Smooth muscle cell (in vitro differentiated cells): ENCODE measurements at regions not wholly inside any gene's neighbourhood (a gene's known extent, or its start where the extent isn't known, plus 50 kb on each side); places are given as distances from the start of the nearest gene placed in this dataset.
A peak's percentile ranks its signal among the peaks of the same experiment; 100 is the strongest.

Source experiments
- DNase-seq: peaks from one replicate; lab custom pipeline; 2025; ENCODE audit not compliant: unreplicated experiment; lab: John Stamatoyannopoulos, UW
- H2AFZ ChIP-seq: fragments of 200-600 bp; sonication (generic); 2 replicates; pipeline ENCODE4 v1.6.0; 2016; ENCODE audit warnings: antibody characterized with exemption, low read depth, mild to moderate bottlenecking
- H3F3A ChIP-seq: fragments of 200-600 bp; sonication (generic); 2 replicates; pipeline ENCODE4 v1.6.0; 2017; ENCODE audit warnings: antibody characterized with exemption, low read depth
- H3K27ac ChIP-seq: fragments of 200-600 bp; sonication (generic); 2 replicates; pipeline ENCODE4 v1.5.1; 2016; ENCODE audit warnings: low read depth, mild to moderate bottlenecking
- H3K27me3 ChIP-seq: fragments of 200-600 bp; sonication (generic); 2 replicates; pipeline ENCODE4 v1.6.1; 2016; ENCODE audit warnings: low read depth, mild to moderate bottlenecking
- H3K36me3 ChIP-seq: fragments of 200-600 bp; sonication (generic); 2 replicates; pipeline ENCODE4 v1.5.1; 2016; ENCODE audit warnings: low read depth
- H3K4me1 ChIP-seq: fragments of 200-600 bp; sonication (generic); 2 replicates; pipeline ENCODE4 v1.5.1; 2016; ENCODE audit warnings: low read depth
- H3K4me2 ChIP-seq: fragments of 200-600 bp; sonication (generic); 2 replicates; pipeline ENCODE4 v1.6.0; 2016; ENCODE audit warnings: mild to moderate bottlenecking
- H3K4me3 ChIP-seq: fragments of 200-600 bp; sonication (generic); 2 replicates; pipeline ENCODE4 v1.5.1; 2016; ENCODE audit warnings: mild to moderate bottlenecking
- H3K79me2 ChIP-seq: fragments of 200-600 bp; sonication (generic); 2 replicates; pipeline ENCODE4 v1.6.0; 2016; ENCODE audit warnings: low read depth, mild to moderate bottlenecking
- H3K9ac ChIP-seq: fragments of 200-600 bp; sonication (generic); 2 replicates; pipeline ENCODE4 v1.6.0; 2016; ENCODE audit warnings: low read depth
- H3K9me3 ChIP-seq: fragments of 200-600 bp; sonication (generic); replicated peaks from 2 replicates; pipeline ENCODE4 v1.5.1; 2016; ENCODE audit warnings: low read depth
- H4K20me1 ChIP-seq: fragments of 200-600 bp; sonication (generic); 2 replicates; pipeline ENCODE4 v1.6.0; 2016; ENCODE audit warnings: low read depth
- CTCF ChIP-seq: fragments of 200-600 bp; sonication (generic); IDR thresholded peaks from 2 replicates; pipeline ENCODE4 v1.5.1; 2017; ENCODE audit warnings: borderline replicate concordance, mild to moderate bottlenecking, antibody characterized with exemption; ENCODE audit not compliant: insufficient read depth, poor library complexity, severe bottlenecking
- WGBS: methylation state at CpG from one replicate; pipeline ENCODE4 v1.1.7; 2016; ENCODE audit warnings: low lambda C conversion rate; 5-methylcytosine and 5-hydroxymethylcytosine counted together

GRCh38 chr20:53698371-53698978 is 104.8 kb upstream of the ZNF217 start:
- Histone ChIP-seq H3K36me3 (no peaks in the 10 kb centered on the region), H3K9me3 (no peaks in the 10 kb centered on the region), H3K4me3 (no peak overlapping the region), H3K27ac (no peak overlapping the region), H3K9ac (no peak overlapping the region), H3F3A (no peaks in the 10 kb centered on the region), H3K27me3 (no peaks in the 10 kb centered on the region), H2AFZ (no peak overlapping the region), H3K4me2 (no peak overlapping the region), H4K20me1 (no peaks in the 10 kb centered on the region), H3K79me2 (no peaks in the 10 kb centered on the region), H3K4me1 (no peaks in the 10 kb centered on the region)
- 95% methylated on average over 10 of the region's 10 CpGs for WGBS
- TF ChIP-seq CTCF = no peak
- DNase-seq = no peak

- peaks cover 3% of the 10 kb centered on the region for H3F3A ChIP-seq
- H3K9ac ChIP-seq = no peak overlapping the region
- 92% methylated on average over 8 of the region's 8 CpGs for WGBS
- no peak overlapping the region for H3K4me2 ChIP-seq
- no peak overlapping the region for H2AFZ ChIP-seq
- H3K4me1 ChIP-seq = peaks cover 5% of the 10 kb centered on the region
- no peaks in the 10 kb centered on the region for H4K20me1 ChIP-seq
- H3K27ac ChIP-seq = no peak overlapping the region
- no peak for TF ChIP-seq CTCF
- H3K4me3 ChIP-seq = no peak overlapping the region
- H3K27me3 ChIP-seq = no peaks in the 10 kb centered on the region
- H3K79me2 ChIP-seq = no peaks in the 10 kb centered on the region
- no peak for DNase-seq
- no peaks in the 10 kb centered on the region for H3K9me3 ChIP-seq
- H3K36me3 ChIP-seq = no peaks in the 10 kb centered on the region
Observed at GRCh38 chr20:53695797-53696527, 102.3 kb upstream of the ZNF217 start.

GRCh38 chr20:53693262-53693871 is 99.7 kb upstream of the ZNF217 start:
- Histone ChIP-seq H3K4me2 (no peak overlapping the region), H3K36me3 (no peaks in the 10 kb centered on the region), H3K4me3 (no peak overlapping the region), H3K9ac (no peak overlapping the region), H3K27me3 (no peaks in the 10 kb centered on the region), H3K27ac (peak overlapping the region; percentile 70), H3F3A (peaks cover 3% of the 10 kb centered on the region), H2AFZ (no peak overlapping the region), H3K4me1 (peaks cover 5% of the 10 kb centered on the region), H3K9me3 (no peaks in the 10 kb centered on the region), H3K79me2 (no peaks in the 10 kb centered on the region), H4K20me1 (no peaks in the 10 kb centered on the region)
- no peak for DNase-seq
- no peak for TF ChIP-seq CTCF
- WGBS = 96% methylated on average over 17 of the region's 17 CpGs
